Dendritic cell treated with granulocyte-macrophage colony-stimulating factor and Interleukin-4, amounts not matched to agents 40 ng/mL and 50 ng/mL, for 4 days (primary cell): ENCODE measurements at regions not wholly inside any gene's neighbourhood (a gene's known extent, or its start where the extent isn't known, plus 50 kb on each side); places are given as distances from the start of the nearest gene placed in this dataset.
"Not testable (repeated sequence)": the region's sequence is repeated elsewhere in the genome, so short reads cannot be mapped to it uniquely, and the experiment has no call there.

Experiments
- H3K27ac Mint-ChIP-seq: one replicate; pipeline ENCODE4 v1.8.0; 2022; ENCODE audit warnings: mild to moderate bottlenecking, mixed read lengths
- H3K27me3 Mint-ChIP-seq: one replicate; pipeline ENCODE4 v1.8.0; 2022; ENCODE audit warnings: mild to moderate bottlenecking, mixed read lengths
- H3K36me3 Mint-ChIP-seq: one replicate; pipeline ENCODE4 v1.8.0; 2022; ENCODE audit warnings: low read depth, mixed read lengths
- H3K4me1 Mint-ChIP-seq: one replicate; pipeline ENCODE4 v1.8.0; 2022; ENCODE audit warnings: low read depth, mixed read lengths
- H3K4me3 Mint-ChIP-seq: one replicate; pipeline ENCODE4 v1.8.0; 2022; ENCODE audit warnings: mild to moderate bottlenecking, moderate library complexity, mixed read lengths
- H3K9me3 Mint-ChIP-seq: one replicate; pipeline ENCODE4 v1.8.0; 2022; ENCODE audit warnings: mixed read lengths
- intact Hi-C: fragments of 100-400 bp; cut with micrococcal nuclease; formaldehyde crosslinking; loops from one replicate; pipeline ENCODE4 v1.15.0; 2022

DNA sequence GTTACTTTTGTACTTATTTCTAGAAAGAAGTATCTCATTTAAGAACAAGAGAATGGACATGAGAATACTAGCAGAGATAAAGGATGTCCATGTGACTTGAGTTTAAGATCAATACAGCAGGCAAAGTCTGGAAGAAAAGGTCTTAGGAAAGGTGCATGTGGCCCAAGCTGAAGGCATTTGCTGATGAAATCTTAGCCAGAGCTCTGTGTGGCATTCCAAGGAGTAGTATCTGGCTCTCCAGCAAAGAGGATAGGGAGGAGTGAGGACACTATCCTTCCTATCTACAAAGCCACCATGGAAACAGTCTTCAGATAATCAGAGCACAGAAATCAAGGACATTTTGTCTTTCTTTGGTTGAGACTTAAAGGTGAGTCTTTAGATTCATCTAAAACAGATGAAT lies 244.1 kb upstream of the RGMB start:
- H3K4me3 Mint-ChIP-seq, result no peak overlapping the region
- H3K36me3 Mint-ChIP-seq, result no peaks in the 10 kb centered on the region
- intact Hi-C loops, result no loop called here
- H3K4me1 Mint-ChIP-seq, result no peaks in the 10 kb centered on the region
- H3K9me3 Mint-ChIP-seq, result peaks cover 7% of the 10 kb centered on the region
- H3K27ac Mint-ChIP-seq, result no peak overlapping the region
- no peaks in the 10 kb centered on the region for H3K27me3 Mint-ChIP-seq

DNA sequence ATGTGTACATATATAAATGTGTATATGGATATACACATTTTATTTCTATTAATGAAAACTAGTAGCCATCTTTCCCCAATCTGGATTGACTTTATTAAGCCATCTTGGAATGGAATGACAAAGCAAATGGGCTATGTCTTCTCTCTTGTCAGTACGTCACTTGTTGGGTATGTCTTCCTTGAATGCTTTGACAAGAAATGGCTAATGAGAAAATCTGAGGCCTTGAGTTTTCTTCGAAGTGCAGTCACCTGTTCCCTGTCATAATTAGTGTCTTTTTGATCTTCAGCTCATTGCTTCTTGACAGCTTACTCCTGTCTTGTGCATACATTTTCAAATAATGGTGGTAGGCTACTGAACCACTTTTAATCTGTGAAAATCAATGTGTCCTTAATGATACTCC lies 243.2 kb upstream of the RGMB start:
- Mint-ChIP-seq H3K4me3 (no peak overlapping the region), H3K9me3 (peaks cover 7% of the 10 kb centered on the region), H3K36me3 (no peaks in the 10 kb centered on the region), H3K27ac (no peak overlapping the region), H3K27me3 (no peaks in the 10 kb centered on the region), H3K4me1 (no peaks in the 10 kb centered on the region)
- intact Hi-C loops, result no loop called here

DNA sequence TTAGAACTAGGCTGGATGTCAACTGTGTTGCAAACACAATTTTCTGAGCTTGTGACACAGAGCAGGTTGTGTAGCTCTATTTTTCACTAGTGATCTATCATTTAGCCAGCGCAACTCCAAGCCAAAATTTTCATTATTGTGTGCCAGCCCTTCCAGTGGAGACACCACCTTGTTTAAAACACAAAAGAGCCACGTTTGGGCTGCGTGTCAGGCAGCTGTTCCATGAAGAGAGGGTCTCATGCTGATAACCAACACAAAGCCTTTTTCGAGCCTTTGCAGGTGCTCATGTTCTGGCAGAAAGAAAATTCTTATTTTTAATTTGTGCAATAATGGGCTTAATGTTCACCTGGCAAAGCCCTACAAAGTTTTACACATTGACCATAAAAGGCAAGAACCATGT lies 237.6 kb upstream of the RGMB start:
- intact Hi-C loops, result no loop called here
- H3K27me3 Mint-ChIP-seq, result no peaks in the 10 kb centered on the region
- H3K4me1 Mint-ChIP-seq, result no peaks in the 10 kb centered on the region
- H3K9me3 Mint-ChIP-seq, result peaks cover 21% of the 10 kb centered on the region
- no peak overlapping the region for H3K27ac Mint-ChIP-seq
- no peak overlapping the region for H3K4me3 Mint-ChIP-seq
- H3K36me3 Mint-ChIP-seq, result no peaks in the 10 kb centered on the region

DNA sequence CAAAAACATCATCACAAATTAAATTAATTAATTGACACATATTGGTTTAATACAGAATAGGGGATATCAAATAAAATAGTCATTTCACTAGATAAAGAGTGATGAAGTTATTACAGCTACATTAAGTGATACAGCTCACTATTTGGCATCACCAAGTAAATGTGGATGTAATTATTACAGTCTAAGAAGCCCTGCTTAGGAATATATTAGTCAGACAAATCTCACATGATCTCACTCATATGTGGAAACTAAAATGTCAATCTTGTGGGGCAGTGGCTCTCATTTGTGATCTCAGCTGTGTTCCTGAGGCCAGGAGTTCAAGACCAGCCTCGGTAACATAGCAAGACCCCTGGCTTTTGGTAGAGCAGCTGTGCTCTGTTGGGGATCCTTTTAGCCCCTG lies 233.4 kb upstream of the RGMB start:
- H3K36me3 Mint-ChIP-seq, result no peaks in the 10 kb centered on the region
- H3K4me3 Mint-ChIP-seq, result no peak overlapping the region
- H3K9me3 Mint-ChIP-seq, result peaks cover 41% of the 10 kb centered on the region
- no peaks in the 10 kb centered on the region for H3K4me1 Mint-ChIP-seq
- intact Hi-C loops, result no loop called here
- no peak overlapping the region for H3K27ac Mint-ChIP-seq
- H3K27me3 Mint-ChIP-seq, result no peaks in the 10 kb centered on the region

DNA sequence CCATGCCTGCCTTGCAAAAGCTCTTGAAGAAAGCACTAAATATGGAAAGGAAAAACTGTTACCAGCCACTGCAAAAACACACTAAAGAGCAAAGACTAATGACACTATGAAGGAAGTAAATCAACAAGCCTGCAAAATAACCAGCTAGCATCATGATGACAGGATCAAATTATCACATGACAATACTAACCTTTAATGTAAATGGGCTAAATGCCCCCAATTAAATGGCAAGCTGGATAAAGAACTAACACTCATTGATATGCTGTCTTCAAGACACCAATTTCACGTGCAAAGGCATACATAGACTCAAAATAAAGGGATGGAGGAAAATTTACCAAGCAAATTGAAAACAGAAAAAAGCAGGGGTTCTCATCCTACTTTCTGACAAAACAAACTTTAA lies 231.8 kb upstream of the RGMB start:
- H3K27me3 Mint-ChIP-seq, result no peaks in the 10 kb centered on the region
- intact Hi-C loops, result no loop called here
- no peak overlapping the region for H3K4me3 Mint-ChIP-seq
- H3K36me3 Mint-ChIP-seq, result no peaks in the 10 kb centered on the region
- H3K4me1 Mint-ChIP-seq, result no peaks in the 10 kb centered on the region
- H3K9me3 Mint-ChIP-seq, result peaks cover 41% of the 10 kb centered on the region
- no peak overlapping the region for H3K27ac Mint-ChIP-seq

DNA sequence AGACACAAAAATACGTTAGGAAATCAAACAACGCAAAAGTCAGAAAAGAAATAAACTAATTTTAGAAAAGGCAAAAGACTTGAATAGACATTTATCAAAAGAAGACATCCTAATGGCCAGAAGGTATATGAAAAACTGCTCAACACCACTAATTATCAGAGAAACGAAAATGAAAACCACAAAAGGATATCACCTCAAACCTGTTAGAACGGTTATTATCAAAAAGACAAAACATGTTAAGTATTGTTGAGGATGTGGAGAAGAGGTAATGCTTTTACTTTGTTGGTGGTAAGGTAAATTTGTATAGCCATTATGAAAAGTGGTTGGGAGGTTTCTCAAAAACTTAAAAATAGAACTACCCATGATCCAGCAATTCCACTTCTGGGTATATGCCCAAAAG lies 230.0 kb upstream of the RGMB start:
- H3K27me3 Mint-ChIP-seq, result no peaks in the 10 kb centered on the region
- intact Hi-C loops, result no loop called here
- H3K4me3 Mint-ChIP-seq, result no peak overlapping the region
- no peaks in the 10 kb centered on the region for H3K36me3 Mint-ChIP-seq
- H3K4me1 Mint-ChIP-seq, result no peaks in the 10 kb centered on the region
- H3K9me3 Mint-ChIP-seq, result peaks cover 32% of the 10 kb centered on the region
- no peak overlapping the region for H3K27ac Mint-ChIP-seq

DNA sequence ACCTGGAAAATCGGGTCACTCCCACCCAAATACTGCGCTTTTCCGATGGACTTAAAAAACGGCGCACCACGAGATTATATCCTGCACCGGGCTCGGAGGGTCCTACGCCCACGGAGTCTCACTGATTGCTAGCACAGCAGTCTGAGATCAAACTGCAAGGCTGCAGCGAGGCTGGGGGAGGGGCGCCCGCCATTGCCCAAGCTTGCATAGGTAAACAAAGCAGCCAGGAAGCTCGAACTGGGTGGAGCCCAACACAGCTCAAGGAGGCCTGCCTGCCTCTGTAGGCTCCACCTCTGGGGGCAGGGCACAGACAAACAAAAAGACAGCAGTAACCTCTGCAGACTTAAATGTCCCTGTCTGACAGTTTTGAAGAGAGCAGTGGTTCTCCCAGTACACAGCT lies 226.5 kb upstream of the RGMB start:
- H3K27ac Mint-ChIP-seq, intact Hi-C loops, H3K4me1 Mint-ChIP-seq, H3K4me3 Mint-ChIP-seq, H3K27me3 Mint-ChIP-seq, H3K36me3 Mint-ChIP-seq: not testable (repeated sequence)
- peaks cover 16% of the 10 kb centered on the region for H3K9me3 Mint-ChIP-seq

DNA sequence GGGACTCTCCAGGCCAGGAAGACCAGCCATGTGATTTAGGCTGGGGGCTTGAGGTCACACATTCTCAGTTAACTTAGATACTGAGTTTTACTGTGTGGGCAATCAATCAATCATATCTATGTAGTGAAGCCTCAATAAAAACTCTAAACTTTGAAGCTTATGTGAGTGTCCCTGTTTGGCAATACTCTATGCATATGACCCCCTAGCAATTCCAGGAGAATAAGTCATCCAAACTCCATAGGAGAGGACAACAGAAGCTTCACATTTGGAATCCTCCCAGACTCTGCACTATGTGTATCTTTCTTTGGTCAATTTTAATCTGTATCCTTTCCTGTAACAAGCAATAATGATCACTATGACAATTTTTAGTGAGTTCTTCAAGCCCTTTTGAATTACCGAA lies 216.8 kb upstream of the RGMB start:
- H3K9me3 Mint-ChIP-seq, result peaks cover 9% of the 10 kb centered on the region
- H3K4me1 Mint-ChIP-seq, result no peaks in the 10 kb centered on the region
- H3K4me3 Mint-ChIP-seq, result no peak overlapping the region
- no peaks in the 10 kb centered on the region for H3K36me3 Mint-ChIP-seq
- intact Hi-C loops, result no loop called here
- H3K27ac Mint-ChIP-seq, result no peak overlapping the region
- H3K27me3 Mint-ChIP-seq, result no peaks in the 10 kb centered on the region

DNA sequence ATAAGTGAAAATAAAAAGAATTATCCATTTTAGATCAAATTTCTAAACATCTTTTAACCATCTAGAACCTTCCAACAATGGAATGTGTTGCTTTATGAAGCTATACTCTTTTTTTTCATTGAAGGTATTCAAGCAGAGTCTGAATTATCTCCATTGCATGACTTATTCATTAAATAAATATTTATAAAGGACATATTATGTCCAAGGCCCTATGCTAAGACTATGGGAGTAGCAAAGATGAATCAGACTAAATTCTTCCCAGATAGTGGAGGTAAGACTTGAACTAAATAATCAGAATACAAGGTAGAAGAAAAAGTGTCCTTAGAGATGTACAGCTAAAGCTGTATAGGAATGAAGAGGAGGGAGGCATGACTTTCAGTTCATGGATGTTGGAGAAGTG lies 215.5 kb upstream of the RGMB start:
- intact Hi-C loops, result no loop called here
- Mint-ChIP-seq H3K36me3 (no peaks in the 10 kb centered on the region), H3K4me3 (no peak overlapping the region), H3K4me1 (no peaks in the 10 kb centered on the region), H3K27ac (no peak overlapping the region), H3K27me3 (no peaks in the 10 kb centered on the region), H3K9me3 (peaks cover 9% of the 10 kb centered on the region)

DNA sequence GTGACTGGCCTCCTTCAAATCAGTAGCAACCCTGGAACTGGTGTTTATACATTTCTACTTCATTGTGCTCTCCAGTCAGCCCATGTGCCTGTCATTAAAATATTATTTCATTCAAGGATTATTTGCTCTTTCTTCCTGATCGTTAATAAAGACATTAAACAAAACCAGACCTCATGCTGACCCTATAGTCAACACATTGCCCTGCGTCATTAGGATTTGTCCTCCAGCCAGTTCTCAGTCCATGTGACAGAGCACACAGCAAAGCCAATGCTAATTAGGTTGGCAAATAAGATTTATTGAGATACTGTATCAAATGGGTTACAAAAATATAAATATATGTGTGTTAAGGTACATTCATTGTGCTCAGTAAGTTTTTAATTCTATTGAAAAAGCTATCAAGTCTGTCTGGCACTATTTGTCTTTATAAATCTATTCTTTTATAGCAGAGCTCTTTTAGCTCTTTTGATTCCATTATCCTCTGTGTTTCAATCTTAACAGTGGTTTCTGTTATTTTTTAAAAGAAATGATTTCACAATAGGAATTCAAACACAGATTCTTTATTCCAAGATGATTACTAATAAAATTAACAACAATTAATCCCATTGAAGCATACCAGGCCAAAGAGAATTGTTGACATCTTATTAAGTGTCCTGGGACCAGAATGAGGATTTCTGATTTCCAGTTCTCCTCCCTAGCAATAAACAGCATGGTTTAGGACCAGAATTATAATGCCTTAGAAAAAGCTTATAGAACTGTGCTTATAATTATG lies 209.4 kb upstream of the RGMB start:
- no peak overlapping the region for H3K4me3 Mint-ChIP-seq
- H3K27me3 Mint-ChIP-seq, result no peaks in the 10 kb centered on the region
- H3K9me3 Mint-ChIP-seq, result no peaks in the 10 kb centered on the region
- no peak overlapping the region for H3K27ac Mint-ChIP-seq
- H3K4me1 Mint-ChIP-seq, result no peaks in the 10 kb centered on the region
- H3K36me3 Mint-ChIP-seq, result no peaks in the 10 kb centered on the region
- intact Hi-C loops, result no loop called here

DNA sequence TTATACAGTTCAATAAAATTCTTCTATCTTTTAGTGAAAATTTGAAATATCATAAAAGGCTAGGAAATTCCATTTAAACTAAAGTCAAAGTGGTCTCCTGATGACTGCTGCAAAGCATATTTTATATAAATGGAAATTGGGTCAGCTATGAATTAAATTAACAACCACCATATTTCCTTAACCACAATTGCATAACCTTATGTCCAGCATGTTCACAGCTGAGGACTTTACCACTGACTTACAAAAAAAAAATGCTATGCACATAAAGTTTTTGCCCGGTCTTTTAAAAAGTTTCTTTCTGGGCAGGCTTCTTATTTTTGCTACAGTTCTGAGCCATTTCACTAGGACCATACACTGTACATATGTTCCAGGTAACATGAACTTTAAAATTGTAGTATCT lies 208.6 kb upstream of the RGMB start:
- H3K27me3 Mint-ChIP-seq, result no peaks in the 10 kb centered on the region
- H3K4me1 Mint-ChIP-seq, result no peaks in the 10 kb centered on the region
- H3K27ac Mint-ChIP-seq, result no peak overlapping the region
- intact Hi-C loops, result no loop called here
- no peaks in the 10 kb centered on the region for H3K36me3 Mint-ChIP-seq
- H3K4me3 Mint-ChIP-seq, result no peak overlapping the region
- no peaks in the 10 kb centered on the region for H3K9me3 Mint-ChIP-seq

DNA sequence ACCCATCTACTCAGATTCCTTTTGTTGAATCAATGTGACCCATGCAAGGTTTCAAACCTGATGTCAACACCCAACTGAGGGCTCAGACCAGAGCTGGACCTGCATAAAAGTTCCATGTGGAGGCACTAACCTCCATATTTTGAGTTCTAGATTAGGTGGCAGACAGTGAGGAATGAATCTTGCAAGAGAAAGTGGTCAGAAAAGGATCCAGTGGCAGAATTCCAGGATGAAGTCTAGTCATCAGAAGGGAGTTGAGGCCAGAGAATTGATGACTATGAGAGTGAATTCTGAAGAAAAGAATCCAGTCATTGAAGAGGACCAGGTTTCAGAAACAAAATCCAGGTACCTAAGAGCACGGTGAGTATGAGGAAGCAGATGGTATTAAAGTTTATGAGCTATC lies 205.1 kb upstream of the RGMB start:
- H3K4me3 Mint-ChIP-seq, result no peak overlapping the region
- no peaks in the 10 kb centered on the region for H3K4me1 Mint-ChIP-seq
- no peaks in the 10 kb centered on the region for H3K27me3 Mint-ChIP-seq
- H3K27ac Mint-ChIP-seq, result no peak overlapping the region
- intact Hi-C loops, result no loop called here
- no peaks in the 10 kb centered on the region for H3K36me3 Mint-ChIP-seq
- H3K9me3 Mint-ChIP-seq, result no peaks in the 10 kb centered on the region

DNA sequence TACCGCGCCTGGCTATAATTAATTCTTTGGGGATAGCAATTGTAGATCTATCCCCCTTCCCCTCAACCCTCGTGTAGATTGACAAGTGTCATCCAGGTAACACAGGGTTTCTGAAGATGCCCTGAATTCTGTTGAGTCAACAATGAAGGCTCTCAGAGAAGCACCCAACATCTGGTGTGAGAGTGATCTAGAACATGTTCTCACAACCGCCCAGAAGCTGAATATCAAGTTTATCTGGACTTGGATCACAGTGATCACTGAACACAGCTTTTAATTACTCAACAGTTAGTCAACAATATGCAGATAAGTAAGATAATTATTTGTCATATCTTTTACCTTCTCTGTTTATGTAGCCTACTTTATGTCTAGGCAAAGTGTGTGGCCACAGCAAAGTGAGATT lies 204.2 kb upstream of the RGMB start:
- H3K4me1 Mint-ChIP-seq, result no peaks in the 10 kb centered on the region
- no peaks in the 10 kb centered on the region for H3K9me3 Mint-ChIP-seq
- no peak overlapping the region for H3K4me3 Mint-ChIP-seq
- H3K27ac Mint-ChIP-seq, result no peak overlapping the region
- no peaks in the 10 kb centered on the region for H3K36me3 Mint-ChIP-seq
- H3K27me3 Mint-ChIP-seq, result no peaks in the 10 kb centered on the region
- intact Hi-C loops, result no loop called here

DNA sequence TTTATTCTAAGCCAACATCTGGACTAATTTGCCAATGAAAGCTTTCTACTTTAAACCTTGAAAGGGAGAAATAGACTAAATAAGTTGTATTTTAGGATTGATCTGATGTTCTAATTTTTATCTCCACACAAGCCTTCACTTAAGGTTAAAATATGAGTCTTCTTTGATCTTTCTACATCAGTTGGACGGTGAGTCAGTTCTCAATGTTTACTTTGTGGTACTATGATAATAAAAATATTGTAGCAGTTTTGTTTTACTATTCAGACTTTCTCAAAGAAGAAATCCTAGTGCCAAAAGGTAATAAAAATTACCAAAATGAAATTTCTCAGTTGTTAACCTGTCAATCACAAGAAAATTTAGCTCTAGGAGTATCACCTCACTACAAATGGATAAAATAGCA lies 203.5 kb upstream of the RGMB start:
- Mint-ChIP-seq H3K4me1 (no peaks in the 10 kb centered on the region), H3K4me3 (no peak overlapping the region), H3K27me3 (no peaks in the 10 kb centered on the region), H3K36me3 (no peaks in the 10 kb centered on the region), H3K9me3 (no peaks in the 10 kb centered on the region), H3K27ac (no peak overlapping the region)
- intact Hi-C loops, result no loop called here

DNA sequence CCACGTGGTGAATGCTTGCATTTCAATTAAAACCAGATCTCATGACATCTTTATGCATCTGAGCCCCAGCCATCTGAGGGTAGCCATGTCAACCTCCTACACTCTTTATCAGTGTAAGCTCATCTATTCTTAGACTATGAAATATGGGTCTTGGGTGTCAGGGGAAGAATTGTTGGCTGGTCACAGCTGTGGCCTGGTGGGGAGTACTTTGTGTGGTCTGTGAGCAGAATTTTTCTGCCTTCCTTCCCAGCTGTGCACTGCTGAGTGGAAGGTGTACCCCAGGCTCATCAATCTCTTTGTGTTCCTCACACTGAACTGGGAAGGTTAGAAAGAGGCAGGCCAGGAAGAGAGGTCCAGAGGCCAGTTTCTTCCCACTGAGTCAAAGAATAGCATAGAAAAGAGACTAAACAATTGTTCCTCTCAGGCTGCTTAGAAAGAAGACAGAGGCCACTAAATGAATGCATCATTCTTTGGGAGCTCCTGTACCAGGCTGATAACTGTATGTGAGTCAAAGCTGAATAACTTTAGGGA lies 202.7 kb upstream of the RGMB start:
- Mint-ChIP-seq H3K9me3 (no peaks in the 10 kb centered on the region), H3K36me3 (no peaks in the 10 kb centered on the region), H3K27ac (no peak overlapping the region), H3K27me3 (no peaks in the 10 kb centered on the region), H3K4me3 (no peak overlapping the region), H3K4me1 (no peaks in the 10 kb centered on the region)
- intact Hi-C loops, result no loop called here
